D341Med (cell line): ENCODE measurements at regions not wholly inside any gene's neighbourhood (a gene's known extent, or its start where the extent isn't known, plus 50 kb on each side); places are given as distances from the start of the nearest gene placed in this dataset.
"Not testable (repeated sequence)": the region's sequence is repeated elsewhere in the genome, so short reads cannot be mapped to it uniquely, and the experiment has no call there.

Experiments
- DNase-seq: peaks from one replicate; pipeline ENCODE4 v3.0.0; 2012; ENCODE audit warnings: low spot score

GRCh38 chr7:119596651-119597050 lies 676.3 kb upstream of the KCND2 start:
- no peak for DNase-seq

- DNase-seq = no peak
Measured at GRCh38 chr7:119606297-119606696, 666.7 kb upstream of the KCND2 start.

GRCh38 chr7:119620769-119621168 lies 652.2 kb upstream of the KCND2 start:
- no peak for DNase-seq

GRCh38 chr7:119623427-119623826 lies 649.5 kb upstream of the KCND2 start:
- DNase-seq = no peak

- no peak for DNase-seq
Measured at GRCh38 chr7:119630406-119630969, 642.5 kb upstream of the KCND2 start.

- not testable (repeated sequence) for DNase-seq
Measured at GRCh38 chr7:119633812-119634211, 639.2 kb upstream of the KCND2 start.

- DNase-seq = no peak
Measured at GRCh38 chr7:119640326-119640725, 632.6 kb upstream of the KCND2 start.

GRCh38 chr7:119640861-119641260 lies 632.1 kb upstream of the KCND2 start:
- DNase-seq = no peak

GRCh38 chr7:119643558-119643957 lies 629.4 kb upstream of the KCND2 start:
- DNase-seq = no peak

- no peak for DNase-seq
Measured at GRCh38 chr7:119647286-119647685, 625.7 kb upstream of the KCND2 start.

- DNase-seq = not testable (repeated sequence)
Measured at GRCh38 chr7:119648752-119649151, 624.2 kb upstream of the KCND2 start.

- DNase-seq = no peak
Measured at GRCh38 chr7:119660080-119660479, 612.9 kb upstream of the KCND2 start.

GRCh38 chr7:119664601-119665000 lies 608.4 kb upstream of the KCND2 start:
- DNase-seq = no peak

GRCh38 chr7:119665796-119666195 lies 607.2 kb upstream of the KCND2 start:
- DNase-seq = no peak

- DNase-seq = no peak
Measured at GRCh38 chr7:119681336-119681735, 591.6 kb upstream of the KCND2 start.

GRCh38 chr7:119684763-119685162 lies 588.2 kb upstream of the KCND2 start:
- DNase-seq = no peak

GRCh38 chr7:119685906-119686305 lies 587.1 kb upstream of the KCND2 start:
- DNase-seq = no peak

- no peak for DNase-seq
Measured at GRCh38 chr7:119688831-119689230, 584.1 kb upstream of the KCND2 start.

- no peak for DNase-seq
Measured at GRCh38 chr7:119692541-119692940, 580.4 kb upstream of the KCND2 start.

- DNase-seq = no peak
Measured at GRCh38 chr7:119694506-119694905, 578.5 kb upstream of the KCND2 start.

GRCh38 chr7:119696336-119696735 lies 576.6 kb upstream of the KCND2 start:
- no peak for DNase-seq

GRCh38 chr7:119703895-119704294 lies 569.1 kb upstream of the KCND2 start:
- no peak for DNase-seq

- DNase-seq = no peak
Measured at GRCh38 chr7:119706608-119707007, 566.4 kb upstream of the KCND2 start.

- DNase-seq = no peak
Measured at GRCh38 chr7:119708891-119709290, 564.1 kb upstream of the KCND2 start.

- DNase-seq = no peak
Measured at GRCh38 chr7:119711104-119711503, 561.9 kb upstream of the KCND2 start.
